ENCODE measurements at regions not wholly inside any gene's neighbourhood (a gene's known extent, or its start where the extent isn't known, plus 50 kb on each side); places are given as distances from the start of the nearest gene placed in this dataset.

DNA sequence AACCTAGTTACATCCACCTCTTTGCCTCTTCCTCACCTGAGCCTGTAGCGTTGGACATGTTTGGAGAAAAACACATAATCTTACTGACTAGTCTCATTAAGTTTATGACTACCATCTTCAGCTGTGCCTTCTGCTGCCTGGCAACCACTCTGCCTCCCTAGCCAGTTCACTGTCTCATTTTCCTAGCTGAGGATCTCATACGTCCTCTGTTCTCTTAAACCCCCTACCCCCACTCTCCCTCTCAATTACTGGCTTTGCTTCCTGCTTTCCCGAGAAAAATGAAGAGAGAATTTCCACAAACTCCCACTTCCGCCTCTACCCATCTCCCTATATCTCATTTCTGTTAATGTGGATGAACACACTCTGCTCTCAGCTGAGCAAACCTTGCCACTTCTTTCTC lies 239.3 kb upstream of the POU2AF2 start (continued):
- TF ChIP-seq ZNF138 (tag by site-specific recombination; IDR thresholded peaks at IDR 0.05; ENCODE audit: borderline replicate concordance) (no peak), ZNF629 (tag by site-specific recombination; IDR thresholded peaks at IDR 0.05) (no peak), ZNF341 (tag by site-specific recombination; IDR thresholded peaks at IDR 0.05; ENCODE audit: low read depth) (no peak), SP2 (tag by site-specific recombination; IDR thresholded peaks at IDR 0.05) (no peak), SCRT2 (tag by site-specific recombination; IDR thresholded peaks at IDR 0.05) (no peak)
- TF ChIP-seq, protein P1, sequence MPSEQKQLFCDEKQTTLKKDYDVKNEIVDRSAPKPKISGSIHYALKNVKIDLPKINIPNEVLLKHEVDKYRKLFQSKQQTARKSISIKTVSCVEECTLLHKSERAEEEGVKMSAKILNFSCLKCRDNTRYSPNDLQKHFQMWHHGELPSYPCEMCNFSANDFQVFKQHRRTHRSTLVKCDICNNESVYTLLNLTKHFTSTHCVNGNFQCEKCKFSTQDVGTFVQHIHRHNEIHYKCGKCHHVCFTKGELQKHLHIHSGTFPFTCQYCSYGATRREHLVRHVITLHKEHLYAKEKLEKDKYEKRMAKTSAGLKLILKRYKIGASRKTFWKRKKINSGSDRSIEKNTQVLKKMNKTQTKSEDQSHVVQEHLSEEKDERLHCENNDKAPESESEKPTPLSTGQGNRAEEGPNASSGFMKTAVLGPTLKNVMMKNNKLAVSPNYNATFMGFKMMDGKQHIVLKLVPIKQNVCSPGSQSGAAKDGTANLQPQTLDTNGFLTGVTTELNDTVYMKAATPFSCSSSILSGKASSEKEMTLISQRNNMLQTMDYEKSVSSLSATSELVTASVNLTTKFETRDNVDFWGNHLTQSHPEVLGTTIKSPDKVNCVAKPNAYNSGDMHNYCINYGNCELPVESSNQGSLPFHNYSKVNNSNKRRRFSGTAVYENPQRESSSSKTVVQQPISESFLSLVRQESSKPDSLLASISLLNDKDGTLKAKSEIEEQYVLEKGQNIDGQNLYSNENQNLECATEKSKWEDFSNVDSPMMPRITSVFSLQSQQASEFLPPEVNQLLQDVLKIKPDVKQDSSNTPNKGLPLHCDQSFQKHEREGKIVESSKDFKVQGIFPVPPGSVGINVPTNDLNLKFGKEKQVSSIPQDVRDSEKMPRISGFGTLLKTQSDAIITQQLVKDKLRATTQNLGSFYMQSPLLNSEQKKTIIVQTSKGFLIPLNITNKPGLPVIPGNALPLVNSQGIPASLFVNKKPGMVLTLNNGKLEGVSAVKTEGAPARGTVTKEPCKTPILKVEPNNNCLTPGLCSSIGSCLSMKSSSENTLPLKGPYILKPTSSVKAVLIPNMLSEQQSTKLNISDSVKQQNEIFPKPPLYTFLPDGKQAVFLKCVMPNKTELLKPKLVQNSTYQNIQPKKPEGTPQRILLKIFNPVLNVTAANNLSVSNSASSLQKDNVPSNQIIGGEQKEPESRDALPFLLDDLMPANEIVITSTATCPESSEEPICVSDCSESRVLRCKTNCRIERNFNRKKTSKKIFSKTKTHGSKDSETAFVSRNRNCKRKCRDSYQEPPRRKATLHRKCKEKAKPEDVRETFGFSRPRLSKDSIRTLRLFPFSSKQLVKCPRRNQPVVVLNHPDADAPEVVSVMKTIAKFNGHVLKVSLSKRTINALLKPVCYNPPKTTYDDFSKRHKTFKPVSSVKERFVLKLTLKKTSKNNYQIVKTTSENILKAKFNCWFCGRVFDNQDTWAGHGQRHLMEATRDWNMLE (tag by site-specific recombination; conservative IDR thresholded peaks at IDR 0.05; ENCODE audit: low read depth) = no peak
- TF ChIP-seq, protein P2, sequence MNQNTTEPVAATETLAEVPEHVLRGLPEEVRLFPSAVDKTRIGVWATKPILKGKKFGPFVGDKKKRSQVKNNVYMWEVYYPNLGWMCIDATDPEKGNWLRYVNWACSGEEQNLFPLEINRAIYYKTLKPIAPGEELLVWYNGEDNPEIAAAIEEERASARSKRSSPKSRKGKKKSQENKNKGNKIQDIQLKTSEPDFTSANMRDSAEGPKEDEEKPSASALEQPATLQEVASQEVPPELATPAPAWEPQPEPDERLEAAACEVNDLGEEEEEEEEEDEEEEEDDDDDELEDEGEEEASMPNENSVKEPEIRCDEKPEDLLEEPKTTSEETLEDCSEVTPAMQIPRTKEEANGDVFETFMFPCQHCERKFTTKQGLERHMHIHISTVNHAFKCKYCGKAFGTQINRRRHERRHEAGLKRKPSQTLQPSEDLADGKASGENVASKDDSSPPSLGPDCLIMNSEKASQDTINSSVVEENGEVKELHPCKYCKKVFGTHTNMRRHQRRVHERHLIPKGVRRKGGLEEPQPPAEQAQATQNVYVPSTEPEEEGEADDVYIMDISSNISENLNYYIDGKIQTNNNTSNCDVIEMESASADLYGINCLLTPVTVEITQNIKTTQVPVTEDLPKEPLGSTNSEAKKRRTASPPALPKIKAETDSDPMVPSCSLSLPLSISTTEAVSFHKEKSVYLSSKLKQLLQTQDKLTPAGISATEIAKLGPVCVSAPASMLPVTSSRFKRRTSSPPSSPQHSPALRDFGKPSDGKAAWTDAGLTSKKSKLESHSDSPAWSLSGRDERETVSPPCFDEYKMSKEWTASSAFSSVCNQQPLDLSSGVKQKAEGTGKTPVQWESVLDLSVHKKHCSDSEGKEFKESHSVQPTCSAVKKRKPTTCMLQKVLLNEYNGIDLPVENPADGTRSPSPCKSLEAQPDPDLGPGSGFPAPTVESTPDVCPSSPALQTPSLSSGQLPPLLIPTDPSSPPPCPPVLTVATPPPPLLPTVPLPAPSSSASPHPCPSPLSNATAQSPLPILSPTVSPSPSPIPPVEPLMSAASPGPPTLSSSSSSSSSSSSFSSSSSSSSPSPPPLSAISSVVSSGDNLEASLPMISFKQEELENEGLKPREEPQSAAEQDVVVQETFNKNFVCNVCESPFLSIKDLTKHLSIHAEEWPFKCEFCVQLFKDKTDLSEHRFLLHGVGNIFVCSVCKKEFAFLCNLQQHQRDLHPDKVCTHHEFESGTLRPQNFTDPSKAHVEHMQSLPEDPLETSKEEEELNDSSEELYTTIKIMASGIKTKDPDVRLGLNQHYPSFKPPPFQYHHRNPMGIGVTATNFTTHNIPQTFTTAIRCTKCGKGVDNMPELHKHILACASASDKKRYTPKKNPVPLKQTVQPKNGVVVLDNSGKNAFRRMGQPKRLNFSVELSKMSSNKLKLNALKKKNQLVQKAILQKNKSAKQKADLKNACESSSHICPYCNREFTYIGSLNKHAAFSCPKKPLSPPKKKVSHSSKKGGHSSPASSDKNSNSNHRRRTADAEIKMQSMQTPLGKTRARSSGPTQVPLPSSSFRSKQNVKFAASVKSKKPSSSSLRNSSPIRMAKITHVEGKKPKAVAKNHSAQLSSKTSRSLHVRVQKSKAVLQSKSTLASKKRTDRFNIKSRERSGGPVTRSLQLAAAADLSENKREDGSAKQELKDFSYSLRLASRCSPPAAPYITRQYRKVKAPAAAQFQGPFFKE (tag by site-specific recombination; IDR thresholded peaks at IDR 0.05; ENCODE audit: borderline replicate concordance) = no peak

DNA sequence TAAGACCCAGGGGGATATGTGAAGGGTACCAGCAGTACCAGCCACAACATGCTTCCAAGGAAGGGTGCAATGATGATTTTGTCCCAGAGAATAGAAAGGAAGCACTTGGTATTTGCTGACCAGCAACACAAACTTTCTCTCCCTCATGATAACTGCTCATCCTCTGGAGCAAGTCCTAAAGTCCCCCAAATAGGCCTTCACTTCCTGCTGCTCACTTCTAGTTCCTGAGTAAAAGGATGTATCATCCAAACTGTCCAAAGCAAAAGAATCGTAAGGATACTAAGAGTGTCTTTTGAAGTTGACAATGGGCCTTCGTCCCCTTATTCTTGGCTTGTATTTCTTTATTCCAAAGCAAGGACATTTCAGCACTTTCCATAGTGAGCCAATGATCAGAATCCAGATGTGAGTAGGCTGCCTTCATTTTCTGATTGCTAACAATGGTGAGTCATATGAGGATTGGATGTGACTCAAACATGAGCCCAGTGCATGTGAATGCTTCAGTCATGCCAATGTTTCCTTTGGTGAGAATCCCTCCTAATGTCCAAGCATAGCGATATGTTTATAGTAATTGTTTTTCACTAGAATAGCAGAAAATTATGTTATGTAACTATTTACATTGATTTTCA lies 243.4 kb upstream of the POU2AF2 start:
- Histone ChIP-seq H3K4me1 (ENCODE audit: control insufficient read depth, insufficient read depth, low read length) (no peaks in the 10 kb centered on the region), H3K36me3 (ENCODE audit: control insufficient read depth in 2 of 2, insufficient read depth in 1 of 2, low read length in 2 of 2) (no peaks in the 10 kb centered on the region), H3K4me3 (ENCODE audit: low read depth, low read length) (no peak overlapping the region), H3K27ac (ENCODE audit: extremely low read depth, low read depth, low read length) (no peak overlapping the region), H3K9me3 (ENCODE audit: control insufficient read depth, insufficient read depth, low read depth, low read length) (no peaks in the 10 kb centered on the region)
- ChIA-PET POLR2A (no interaction called here), CTCF (no interaction called here)
- TF ChIP-seq KLF7 (tag by site-specific recombination; IDR thresholded peaks at IDR 0.05; ENCODE audit: borderline replicate concordance) (no peak), ZNF776 (tag by site-specific recombination; IDR thresholded peaks at IDR 0.05; ENCODE audit: borderline replicate concordance) (no peak), ZFP69B (tag by site-specific recombination; IDR thresholded peaks at IDR 0.05) (no peak), ZNF701 (tag by site-specific recombination; IDR thresholded peaks at IDR 0.05) (no peak), MEIS1 (CRISPR knock-in tag; IDR thresholded peaks at IDR 0.05; ENCODE audit: borderline replicate concordance) (no peak), ZNF521 (tag by site-specific recombination; IDR thresholded peaks at IDR 0.05) (no peak), ZBTB21 (tag by site-specific recombination; IDR thresholded peaks at IDR 0.05) (no peak), ZNF10 (tag by site-specific recombination; IDR thresholded peaks at IDR 0.05) (no peak), ZNF23 (tag by site-specific recombination; IDR thresholded peaks at IDR 0.05; ENCODE audit: borderline replicate concordance) (no peak), IKZF3 (tag by site-specific recombination; IDR thresholded peaks at IDR 0.05) (no peak), ZEB2 (tag by site-specific recombination; IDR thresholded peaks at IDR 0.05) (no peak), ZNF138 (tag by site-specific recombination; IDR thresholded peaks at IDR 0.05; ENCODE audit: borderline replicate concordance) (no peak)
- TF ChIP-seq, protein P3, sequence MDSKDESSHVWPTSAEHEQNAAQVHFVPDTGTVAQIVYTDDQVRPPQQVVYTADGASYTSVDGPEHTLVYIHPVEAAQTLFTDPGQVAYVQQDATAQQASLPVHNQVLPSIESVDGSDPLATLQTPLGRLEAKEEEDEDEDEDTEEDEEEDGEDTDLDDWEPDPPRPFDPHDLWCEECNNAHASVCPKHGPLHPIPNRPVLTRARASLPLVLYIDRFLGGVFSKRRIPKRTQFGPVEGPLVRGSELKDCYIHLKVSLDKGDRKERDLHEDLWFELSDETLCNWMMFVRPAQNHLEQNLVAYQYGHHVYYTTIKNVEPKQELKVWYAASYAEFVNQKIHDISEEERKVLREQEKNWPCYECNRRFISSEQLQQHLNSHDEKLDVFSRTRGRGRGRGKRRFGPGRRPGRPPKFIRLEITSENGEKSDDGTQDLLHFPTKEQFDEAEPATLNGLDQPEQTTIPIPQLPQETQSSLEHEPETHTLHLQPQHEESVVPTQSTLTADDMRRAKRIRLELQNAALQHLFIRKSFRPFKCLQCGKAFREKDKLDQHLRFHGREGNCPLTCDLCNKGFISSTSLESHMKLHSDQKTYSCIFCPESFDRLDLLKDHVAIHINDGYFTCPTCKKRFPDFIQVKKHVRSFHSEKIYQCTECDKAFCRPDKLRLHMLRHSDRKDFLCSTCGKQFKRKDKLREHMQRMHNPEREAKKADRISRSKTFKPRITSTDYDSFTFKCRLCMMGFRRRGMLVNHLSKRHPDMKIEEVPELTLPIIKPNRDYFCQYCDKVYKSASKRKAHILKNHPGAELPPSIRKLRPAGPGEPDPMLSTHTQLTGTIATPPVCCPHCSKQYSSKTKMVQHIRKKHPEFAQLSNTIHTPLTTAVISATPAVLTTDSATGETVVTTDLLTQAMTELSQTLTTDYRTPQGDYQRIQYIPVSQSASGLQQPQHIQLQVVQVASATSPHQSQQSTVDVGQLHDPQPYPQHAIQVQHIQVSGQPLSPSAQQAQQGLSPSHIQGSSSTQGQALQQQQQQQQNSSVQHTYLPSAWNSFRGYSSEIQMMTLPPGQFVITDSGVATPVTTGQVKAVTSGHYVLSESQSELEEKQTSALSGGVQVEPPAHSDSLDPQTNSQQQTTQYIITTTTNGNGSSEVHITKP (tag by site-specific recombination; IDR thresholded peaks at IDR 0.05) = no peak
- TF ChIP-seq, protein P4, sequence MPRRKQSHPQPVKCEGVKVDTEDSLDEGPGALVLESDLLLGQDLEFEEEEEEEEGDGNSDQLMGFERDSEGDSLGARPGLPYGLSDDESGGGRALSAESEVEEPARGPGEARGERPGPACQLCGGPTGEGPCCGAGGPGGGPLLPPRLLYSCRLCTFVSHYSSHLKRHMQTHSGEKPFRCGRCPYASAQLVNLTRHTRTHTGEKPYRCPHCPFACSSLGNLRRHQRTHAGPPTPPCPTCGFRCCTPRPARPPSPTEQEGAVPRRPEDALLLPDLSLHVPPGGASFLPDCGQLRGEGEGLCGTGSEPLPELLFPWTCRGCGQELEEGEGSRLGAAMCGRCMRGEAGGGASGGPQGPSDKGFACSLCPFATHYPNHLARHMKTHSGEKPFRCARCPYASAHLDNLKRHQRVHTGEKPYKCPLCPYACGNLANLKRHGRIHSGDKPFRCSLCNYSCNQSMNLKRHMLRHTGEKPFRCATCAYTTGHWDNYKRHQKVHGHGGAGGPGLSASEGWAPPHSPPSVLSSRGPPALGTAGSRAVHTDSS (tag by site-specific recombination; IDR thresholded peaks at IDR 0.05) = no peak
